MM.1S (cell line): ENCODE measurements at regions not wholly inside any gene's neighbourhood (a gene's known extent, or its start where the extent isn't known, plus 50 kb on each side); places are given as distances from the start of the nearest gene placed in this dataset.

Source experiments
- CTCF ChIP-seq: fragments of 300-600 bp; sonication (generic); IDR thresholded peaks from 2 replicates; pipeline ENCODE4 v1.5.1; 2016; ENCODE audit warnings: antibody characterized with exemption, low read length, mixed read lengths
- EZH2 ChIP-seq: fragments of 300-600 bp; sonication (generic); optimal IDR thresholded peaks from 2 replicates; pipeline ENCODE3; 2017; ENCODE audit warnings: low read depth, mild to moderate bottlenecking, antibody characterized with exemption, low read length, mixed read lengths

GRCh38 chr14:50041980-50042379 lies 74.4 kb downstream of the VCPKMT start:
- TF ChIP-seq CTCF (no peak), EZH2 (no peak)
